Activated T-helper 1 cell treated with anti-CD3 and anti-CD28 coated beads, Interleukin-2, amount 50 U/mL, for 16 hours (primary cell): ENCODE measurements at regions not wholly inside any gene's neighbourhood (a gene's known extent, or its start where the extent isn't known, plus 50 kb on each side); places are given as distances from the start of the nearest gene placed in this dataset.

Experiments used
- DNase-seq, 2 donors: peaks; one replicate each; pipeline ENCODE4 v3.0.0-alpha.2; 2020; ENCODE audit warnings: low read depth in 1 of 2, low spot score in 1 of 2

GRCh38 chr7:21357151-21358097, 70.5 kb upstream of the SP4 start:
- no peak for DNase-seq

GRCh38 chr7:21358648-21359047, 69.2 kb upstream of the SP4 start:
- no peak for DNase-seq

- no peak for DNase-seq
These were observed 68.7 kb upstream of the SP4 start for GRCh38 chr7:21359163-21359562.

- no peak for DNase-seq
These were observed 66.3 kb upstream of the SP4 start for GRCh38 chr7:21361413-21362125.

- DNase-seq = no peak
These were observed 63.0 kb upstream of the SP4 start for GRCh38 chr7:21364801-21365271.

- no peak for DNase-seq
These were observed 61.8 kb upstream of the SP4 start for GRCh38 chr7:21365866-21366624.

- DNase-seq = no peak
These were observed 60.8 kb upstream of the SP4 start for GRCh38 chr7:21367081-21367480.

GRCh38 chr7:21367537-21367936, 60.3 kb upstream of the SP4 start:
- DNase-seq = no peak

- no peak for DNase-seq
These were observed 59.6 kb upstream of the SP4 start for GRCh38 chr7:21368317-21368716.

GRCh38 chr7:21370283-21370982, 57.5 kb upstream of the SP4 start:
- DNase-seq = no peak

GRCh38 chr7:21371360-21371759, 56.5 kb upstream of the SP4 start:
- no peak for DNase-seq

GRCh38 chr7:21373031-21373430, 54.9 kb upstream of the SP4 start:
- no peak for DNase-seq

GRCh38 chr7:21374134-21374533, 53.7 kb upstream of the SP4 start:
- no peak for DNase-seq

- DNase-seq = no peak
These were observed 50.3 kb upstream of the SP4 start for GRCh38 chr7:21377545-21377944.
